ENCODE measurements at regions not wholly inside any gene's neighbourhood (a gene's known extent, or its start where the extent isn't known, plus 50 kb on each side); places are given as distances from the start of the nearest gene placed in this dataset.
"Not testable (repeated sequence)": the region's sequence is repeated elsewhere in the genome, so short reads cannot be mapped to it uniquely, and the experiment has no call there.

GRCh38 chr10:3942937-3943489 lies 158.0 kb upstream of the KLF6 start:
- no peak for DNase-seq (ENCODE audit: low read depth, low spot score)

DNA sequence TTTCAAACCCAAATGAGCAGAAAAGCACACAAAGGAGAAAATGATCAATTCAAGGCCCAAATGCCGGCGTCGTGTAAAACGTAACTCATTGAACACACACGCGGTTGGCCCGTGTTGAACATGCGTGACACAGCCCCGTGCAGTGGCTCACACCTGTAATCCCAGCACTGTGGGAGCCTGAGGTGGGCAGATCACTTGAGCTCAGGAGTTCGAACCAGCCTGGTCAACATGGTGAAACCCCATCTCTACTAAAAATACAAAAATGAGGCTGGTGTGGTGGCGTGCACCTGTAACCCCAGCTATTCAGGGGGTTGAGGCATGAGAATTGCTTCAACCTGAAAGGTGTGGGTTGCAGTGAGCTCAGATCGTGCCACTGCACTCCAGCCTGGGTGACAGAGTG lies 156.7 kb upstream of the KLF6 start:
- DNase-seq (ENCODE audit: low read depth, low spot score), result no peak

DNA sequence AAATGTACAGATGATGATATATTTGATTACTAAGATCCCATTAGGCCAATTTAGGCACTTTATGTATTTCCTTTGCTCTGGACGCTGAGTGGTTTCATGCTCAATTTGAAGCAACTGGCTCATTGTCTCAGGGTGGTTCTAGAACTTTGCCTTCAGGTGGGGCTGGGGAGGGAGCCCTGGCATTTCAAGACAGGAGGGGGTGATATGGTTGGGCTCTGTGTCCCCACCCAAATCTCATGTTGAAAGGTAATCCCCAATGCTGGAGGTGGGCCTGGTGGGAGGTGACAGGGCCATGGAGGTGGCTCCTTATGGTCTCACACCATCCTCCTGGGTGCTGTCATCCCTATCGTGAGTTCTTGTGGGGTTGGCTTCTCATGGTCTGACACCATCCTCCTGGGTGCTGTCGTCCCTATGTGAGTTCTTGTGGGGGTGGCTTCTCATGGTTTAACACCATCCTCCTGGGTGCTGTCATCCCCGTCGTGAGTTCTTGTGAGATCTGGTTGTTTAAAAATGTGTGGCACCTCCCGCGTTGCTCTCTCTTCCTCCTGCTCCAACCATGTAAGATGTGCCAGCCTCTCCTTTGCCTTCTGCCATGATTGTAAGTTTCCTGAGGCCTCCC lies 151.5 kb upstream of the KLF6 start:
- no peak for DNase-seq (ENCODE audit: low read depth, low spot score)

DNA sequence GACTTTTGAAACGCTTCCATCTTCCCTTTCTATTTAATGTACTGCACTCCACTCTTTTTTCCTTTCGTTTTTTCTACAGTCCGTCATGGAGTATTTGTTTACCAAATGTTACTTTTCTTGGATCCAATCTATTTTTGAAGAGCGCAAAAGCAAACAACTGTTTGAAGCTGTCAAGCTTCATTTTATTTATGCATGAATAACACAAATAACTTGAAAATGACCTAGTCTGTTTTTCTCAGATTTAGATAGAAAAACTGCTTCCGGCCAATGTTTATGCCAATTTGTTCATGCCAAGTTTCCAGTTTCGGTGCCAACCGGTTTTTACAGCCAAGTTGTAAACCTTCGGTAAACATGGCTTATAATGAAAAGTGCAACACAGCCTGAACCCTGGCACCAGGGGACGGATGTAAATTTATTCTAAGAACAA lies 150.9 kb upstream of the KLF6 start:
- no peak for DNase-seq (ENCODE audit: low read depth, low spot score)

DNA sequence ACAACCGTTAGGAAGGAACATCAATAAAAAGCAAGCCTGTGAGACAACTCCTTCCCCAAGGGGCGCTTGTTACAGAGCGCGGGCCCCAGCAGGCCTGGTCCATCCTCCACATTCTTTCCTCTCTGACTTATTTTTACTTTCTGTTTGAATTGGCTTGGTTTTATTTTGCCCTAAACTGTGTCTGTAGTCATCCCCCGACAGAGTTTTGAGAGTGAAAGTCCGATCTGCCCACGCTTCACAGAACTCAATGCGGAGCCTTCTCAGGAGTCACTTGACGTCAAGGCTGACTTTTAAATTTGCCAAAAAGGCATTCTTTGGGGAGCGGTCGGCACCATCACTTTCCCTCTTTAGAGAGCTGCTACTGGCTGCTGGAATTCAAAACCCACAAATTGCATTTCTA lies 150.1 kb upstream of the KLF6 start:
- peak; percentile 63 for DNase-seq (ENCODE audit: low read depth, low spot score)

GRCh38 chr10:3933733-3934132 lies 148.7 kb upstream of the KLF6 start:
- DNase-seq (ENCODE audit: low read depth, low spot score), result no peak

DNA sequence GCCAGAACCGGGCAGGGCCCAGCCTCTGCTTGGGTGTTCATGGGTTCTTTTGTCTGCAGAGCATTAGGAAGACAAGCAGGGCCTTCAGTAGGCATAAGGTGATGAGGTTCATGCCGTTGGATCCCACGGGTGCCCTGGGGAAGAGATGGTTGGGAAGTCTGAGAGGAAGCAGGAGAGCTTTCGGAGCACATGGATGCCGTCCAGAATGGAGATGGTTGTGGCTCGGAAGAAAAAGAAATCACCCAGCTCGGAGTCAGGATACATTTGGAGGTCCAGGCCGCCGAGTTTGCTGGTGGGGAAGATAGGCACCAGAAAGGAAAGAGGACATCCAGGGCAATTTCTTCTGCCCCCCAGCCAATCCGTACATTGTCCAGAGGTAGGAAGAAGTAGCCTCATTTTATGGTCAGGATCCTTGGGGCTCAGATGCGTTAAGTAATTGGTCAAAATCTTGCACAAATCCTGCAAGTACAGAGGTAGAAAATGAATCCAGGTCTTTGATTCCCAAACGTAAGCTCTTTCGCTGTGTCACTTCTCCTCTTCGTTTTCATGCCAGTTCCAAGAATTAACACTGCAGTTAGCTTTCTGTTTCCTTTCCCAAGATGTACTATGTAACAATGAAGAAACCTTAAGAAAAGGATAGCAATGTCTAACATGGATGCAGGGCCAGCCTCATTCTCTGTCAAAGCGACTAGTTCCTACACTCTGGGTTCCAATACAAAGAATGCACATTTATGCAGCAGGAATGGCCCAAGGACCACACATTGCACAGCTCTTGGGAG lies 147.8 kb upstream of the KLF6 start:
- no peak for DNase-seq (ENCODE audit: low read depth, low spot score)

DNA sequence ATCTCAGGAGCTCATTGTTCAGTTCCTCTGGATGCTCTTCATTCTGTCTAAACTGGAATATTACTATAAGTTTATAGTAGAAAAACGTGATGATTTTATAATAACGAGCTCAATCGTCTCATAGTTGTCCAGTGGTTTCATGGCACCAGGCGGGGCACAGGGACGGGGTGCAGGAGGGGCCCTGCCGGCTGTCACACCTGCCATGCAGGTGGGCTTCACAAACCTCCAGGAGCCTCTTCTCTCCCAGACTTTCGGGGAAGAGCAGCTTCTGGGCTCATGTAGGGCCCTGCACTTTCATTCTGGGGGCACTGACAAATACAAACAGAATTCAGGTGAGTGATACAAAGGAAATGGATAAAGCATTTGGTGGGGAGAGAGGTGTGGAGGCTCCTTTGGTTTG lies 146.9 kb upstream of the KLF6 start:
- no peak for DNase-seq (ENCODE audit: low read depth, low spot score)

DNA sequence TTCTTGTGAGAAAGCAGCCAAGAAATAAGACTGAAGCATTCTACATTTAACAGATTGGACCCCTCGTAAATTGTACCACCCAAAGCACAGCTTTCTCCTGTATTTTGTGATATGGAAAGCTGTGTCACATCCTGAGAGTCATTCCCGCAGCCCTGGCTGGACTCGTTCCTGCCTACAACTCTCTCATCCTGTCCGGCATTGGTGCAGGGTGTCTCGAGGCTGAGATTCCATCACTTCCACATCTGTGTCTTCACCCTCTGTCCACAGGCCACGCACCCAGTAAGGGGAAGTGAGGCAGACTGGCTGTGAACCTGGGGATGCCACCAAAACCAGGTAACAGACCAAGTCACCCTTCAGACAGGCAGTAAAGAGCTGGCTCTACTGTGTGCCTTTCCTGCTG lies 146.2 kb upstream of the KLF6 start:
- DNase-seq (ENCODE audit: low read depth, low spot score), result no peak

- DNase-seq (ENCODE audit: low read depth, low spot score), result no peak
These were observed 143.6 kb upstream of the KLF6 start for GRCh38 chr10:3928569-3928968.

DNA sequence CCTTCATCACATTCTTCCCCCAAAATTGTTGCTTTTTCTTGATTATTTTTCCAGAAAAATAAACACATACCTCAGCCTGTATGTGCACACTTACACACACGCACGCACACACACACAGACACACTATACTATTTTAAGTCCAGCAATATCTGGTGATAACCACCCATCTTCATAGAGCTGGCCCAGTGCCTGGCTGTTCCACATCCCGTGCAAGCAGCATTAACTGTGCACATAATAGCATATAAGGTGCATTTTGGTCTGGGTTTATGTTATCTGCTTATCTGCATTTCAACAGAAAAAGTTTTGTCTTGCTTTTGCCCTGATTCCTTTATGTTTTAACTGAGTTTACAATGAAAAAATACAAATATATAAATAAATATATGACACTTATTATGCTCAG lies 143.1 kb upstream of the KLF6 start:
- no peak for DNase-seq (ENCODE audit: low read depth, low spot score)

DNA sequence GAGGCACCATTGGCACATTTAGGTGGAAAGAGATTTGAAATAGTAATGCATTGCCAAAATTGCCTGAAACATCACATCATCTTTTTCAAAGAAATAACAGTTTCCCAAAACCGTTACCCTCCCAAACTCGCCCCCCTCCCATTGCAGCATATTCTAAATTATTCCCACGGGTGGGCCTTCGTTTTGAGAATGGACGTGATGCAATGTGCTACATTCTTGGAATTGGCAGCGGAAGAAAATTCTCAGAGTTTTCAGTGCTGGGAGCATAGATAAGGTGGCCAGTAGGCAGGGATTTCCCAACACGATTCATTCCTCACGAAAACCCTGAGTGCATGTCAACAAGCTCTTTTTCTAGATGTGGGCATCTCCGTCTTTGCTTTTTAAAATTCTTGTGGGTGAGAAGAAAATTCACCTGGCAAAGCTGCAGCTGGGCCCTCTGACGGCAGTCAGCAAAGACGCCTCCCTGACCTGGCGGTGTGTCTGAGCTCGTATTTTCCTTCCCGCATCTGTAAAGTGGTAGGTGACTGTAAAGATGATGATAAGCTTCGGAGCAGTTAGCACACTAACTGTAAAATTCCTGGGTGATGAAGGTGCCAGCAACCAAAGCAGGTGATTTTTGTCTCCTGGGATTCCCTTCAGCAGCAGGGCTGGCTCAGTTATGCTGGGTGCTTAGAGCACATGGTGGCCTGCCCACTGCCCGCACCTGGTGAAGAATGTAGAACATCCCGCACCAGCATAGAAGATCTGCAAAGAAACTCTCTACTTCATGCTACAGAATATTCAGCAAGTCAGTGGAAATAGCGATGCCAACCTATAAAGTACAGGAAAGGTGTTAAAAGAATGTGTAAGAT lies 141.9 kb upstream of the KLF6 start:
- DNase-seq (ENCODE audit: low read depth, low spot score), result no peak

DNA sequence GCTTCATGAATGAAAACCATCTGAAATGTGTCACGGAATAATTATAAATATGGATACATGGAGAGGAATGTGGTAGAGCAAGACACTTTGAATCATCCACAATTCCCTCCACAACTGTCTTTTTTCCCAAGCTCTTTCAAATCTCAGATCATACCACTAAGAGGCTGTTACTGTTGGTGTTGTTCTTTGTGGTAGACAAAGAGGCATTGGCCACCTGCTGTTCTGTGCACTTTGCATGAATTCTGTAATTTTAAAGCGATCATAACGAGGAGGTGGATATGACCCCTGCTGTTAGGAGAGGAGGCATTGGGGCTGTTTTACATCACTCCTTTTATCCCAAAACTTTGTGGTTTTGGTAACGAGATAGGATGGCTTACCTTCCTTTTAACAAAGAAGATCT lies 141.2 kb upstream of the KLF6 start:
- DNase-seq (ENCODE audit: low read depth, low spot score), result no peak

- no peak for DNase-seq (ENCODE audit: low read depth, low spot score)
These were observed 140.2 kb upstream of the KLF6 start for GRCh38 chr10:3925184-3925583.

DNA sequence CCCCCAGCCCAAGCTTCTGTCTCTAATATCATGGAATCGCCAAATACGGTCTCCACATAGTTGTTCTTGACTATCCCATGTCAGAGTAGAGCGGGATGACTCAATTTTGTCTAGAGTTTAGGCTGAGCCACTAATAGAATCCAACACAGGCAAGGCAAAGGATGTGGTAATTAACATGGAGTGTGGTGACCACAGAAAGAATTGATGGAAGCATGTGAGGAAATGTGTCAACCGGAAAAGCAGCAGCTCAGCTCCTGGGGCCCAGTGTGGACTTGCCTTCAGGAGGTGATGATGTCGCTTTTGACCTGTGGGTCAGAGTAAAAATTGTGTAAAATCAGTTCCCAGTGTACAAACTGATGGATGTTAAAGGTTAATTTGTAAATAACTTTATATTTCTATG lies 139.3 kb upstream of the KLF6 start:
- DNase-seq (ENCODE audit: low read depth, low spot score), result peak; percentile 32

GRCh38 chr10:3923033-3923432 lies 138.0 kb upstream of the KLF6 start:
- no peak for DNase-seq (ENCODE audit: low read depth, low spot score)

- DNase-seq (ENCODE audit: low read depth, low spot score), result no peak
These were observed 134.8 kb upstream of the KLF6 start for GRCh38 chr10:3919709-3920308.

DNA sequence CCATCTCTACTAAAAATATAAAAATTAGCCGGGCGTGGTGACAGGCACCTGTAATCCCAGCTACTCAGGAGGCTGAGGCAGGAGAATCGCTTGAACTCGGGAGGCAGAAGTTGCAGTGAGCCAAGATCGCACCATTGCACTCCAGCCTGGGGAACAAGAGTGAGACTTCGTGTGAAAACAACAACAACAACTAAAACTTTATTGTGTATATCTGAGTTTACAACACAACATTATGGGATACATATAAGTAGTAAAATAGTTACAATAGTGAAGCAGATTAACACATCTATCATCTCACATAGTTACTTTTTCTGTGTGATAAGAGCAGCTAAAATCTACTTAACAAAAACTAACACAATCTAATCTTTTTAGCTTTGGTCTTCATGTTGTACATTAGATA lies 132.4 kb upstream of the KLF6 start:
- DNase-seq (ENCODE audit: low read depth, low spot score), result not testable (repeated sequence)

DNA sequence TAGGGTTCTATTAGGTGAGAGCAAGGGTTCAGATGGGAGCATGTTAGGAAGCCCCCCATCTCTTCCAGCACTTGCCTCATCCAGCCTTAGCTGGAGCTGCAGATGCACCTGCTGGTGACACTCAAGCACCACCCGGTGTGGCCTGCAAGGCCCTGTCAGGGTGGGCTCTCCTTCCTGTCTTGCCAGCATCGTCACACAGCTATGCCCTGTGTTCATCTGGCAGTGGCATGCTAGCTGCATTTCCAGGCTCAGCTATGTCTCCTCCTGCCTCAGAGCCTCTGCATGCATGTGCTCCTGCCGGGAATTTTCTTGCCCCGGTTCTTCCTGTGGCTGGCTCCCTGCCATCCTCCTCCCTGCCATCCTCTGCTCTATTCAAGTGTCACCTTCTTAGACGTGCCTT lies 129.7 kb upstream of the KLF6 start:
- no peak for DNase-seq (ENCODE audit: low read depth, low spot score)

DNA sequence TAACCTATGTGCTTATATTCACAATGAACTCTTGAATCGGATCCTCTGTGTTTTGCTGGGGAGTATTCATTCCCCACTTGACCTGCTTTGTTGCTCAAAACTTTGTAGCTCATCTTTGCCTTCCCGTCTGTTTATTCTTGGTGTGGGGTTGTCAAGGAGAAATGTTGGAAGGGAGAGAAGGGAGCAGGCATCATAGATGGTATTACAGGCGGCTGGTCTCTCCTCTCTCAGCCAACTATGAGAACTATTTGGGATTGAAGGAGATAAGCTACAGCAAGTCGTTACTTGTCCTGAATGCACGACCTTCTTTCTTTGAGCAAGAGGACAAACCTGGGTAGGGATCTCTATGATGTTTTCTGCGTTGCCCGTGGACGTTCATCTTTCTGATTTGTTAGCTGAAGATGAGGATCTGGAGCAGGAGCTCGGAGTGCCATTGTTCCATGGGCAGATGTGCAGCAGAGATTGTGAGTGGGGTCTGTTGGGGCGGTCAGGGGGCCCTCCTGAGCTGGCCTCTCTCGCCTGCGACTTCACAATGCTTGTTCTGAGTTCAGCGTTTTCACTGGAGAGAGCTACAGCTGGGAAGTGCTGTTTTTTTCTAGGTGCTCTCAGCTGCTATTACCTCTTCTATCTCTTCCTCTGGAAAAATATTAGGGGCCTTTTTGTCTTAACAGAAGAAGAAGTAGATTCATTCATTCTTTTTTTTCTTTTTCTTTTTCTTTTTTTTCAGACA lies 126.9 kb upstream of the KLF6 start:
- no peak for DNase-seq (ENCODE audit: low read depth, low spot score)

GRCh38 chr10:3911241-3911640 lies 126.2 kb upstream of the KLF6 start:
- no peak for DNase-seq (ENCODE audit: low read depth, low spot score)

Measured in smooth muscle cell of the brain vasculature (primary cell).